Spleen (tissue), 11 donors: ENCODE measurements at regions not wholly inside any gene's neighbourhood (a gene's known extent, or its start where the extent isn't known, plus 50 kb on each side); places are given as distances from the start of the nearest gene placed in this dataset.

Experiments
- DNase-seq: peaks from one replicate; pipeline ENCODE4 v3.0.0-alpha.2; 2020
- H3K27ac ChIP-seq, 8 donors: fragments of 200-600 bp; sonication (generic) in 7 of 8; 1 replicate in 4 of 8; 2 replicates in 4 of 8; pipeline versions ENCODE4 v1.5.0 to v1.8.0; 2016 to 2021; ENCODE audit warnings: inconsistent platforms in 4 of 8, mild to moderate bottlenecking in 4 of 8, moderate library complexity in 1 of 8
- H3K27me3 ChIP-seq, 7 donors: fragments of 200-600 bp; sonication (generic) in 6 of 7; replicated peaks in 1 of 7; 1 replicate in 4 of 7; 2 replicates in 3 of 7; pipeline versions ENCODE4 v1.5.0 to v1.8.0; 2016 to 2021; ENCODE audit warnings: inconsistent platforms in 3 of 7, mild to moderate bottlenecking in 1 of 7
- H3K36me3 ChIP-seq, 6 donors: fragments of 200-600 bp; sonication (generic) in 5 of 6; 1 replicate in 4 of 6; 2 replicates in 2 of 6; pipeline versions ENCODE4 v1.5.0 to v1.8.0; 2016 to 2021; ENCODE audit warnings: inconsistent platforms in 2 of 6
- H3K4me1 ChIP-seq, 6 donors: fragments of 200-600 bp; sonication (generic) in 5 of 6; 1 replicate in 3 of 6; 2 replicates in 3 of 6; pipeline versions ENCODE4 v1.5.0 to v1.8.0; 2016 to 2021; ENCODE audit warnings: inconsistent platforms in 3 of 6
- H3K4me3 ChIP-seq, 8 donors: fragments of 200-600 bp; sonication (generic) in 7 of 8; 1 replicate in 4 of 8; 2 replicates in 4 of 8; pipeline versions ENCODE4 v1.5.0 to v1.8.0; 2016 to 2021; ENCODE audit warnings: inconsistent platforms in 4 of 8, mild to moderate bottlenecking in 4 of 8, moderate library complexity in 2 of 8
- H3K9me3 ChIP-seq, 8 donors: fragments of 200-600 bp; sonication (generic) in 7 of 8; 1 replicate in 4 of 8; 2 replicates in 4 of 8; pipeline versions ENCODE4 v1.5.0 to v1.8.0; 2016 to 2021; ENCODE audit warnings: inconsistent platforms in 4 of 8
- CTCF ChIP-seq, 11 experiments: fragments of 200-600 bp in 7 of 11; fragments of 450-650 bp in 4 of 11; sonication (generic) in 4 of 11; IDR thresholded peaks in 8 of 11; conservative IDR thresholded peaks in 3 of 11; 1 replicate in 7 of 11; 2 replicates in 4 of 11; pipeline versions ENCODE4 v1.4.0 to v1.8.0; 2016 to 2021; ENCODE audit warnings: antibody characterized with exemption in 11 of 11, inconsistent platforms in 4 of 11, mild to moderate bottlenecking in 1 of 11
- POLR2A ChIP-seq, 3 donors: fragments of 450-650 bp; IDR thresholded peaks; one replicate each; pipeline ENCODE4 v1.5.1; 2017; ENCODE audit warnings: antibody characterized with exemption in 3 of 3, mild to moderate bottlenecking in 1 of 3
- POLR2AphosphoS5 ChIP-seq, 3 donors: sonication (generic); formaldehyde crosslinking; IDR thresholded peaks; one replicate each; pipeline ENCODE4 v1.5.1; 2017; ENCODE audit warnings: antibody characterized with exemption in 3 of 3
- WGBS, 5 donors: extraction: QIAGEN DNeasy Blood & Tissue Kit in 3 of 5; methylation state at CpG; one replicate each; pipeline versions ENCODE4 v1.1.5 to v1.1.7; 2013 to 2018; 5-methylcytosine and 5-hydroxymethylcytosine counted together
- intact Hi-C: fragments of 100-400 bp; cut with DNase I; formaldehyde crosslinking; loops from one replicate; pipeline ENCODE4 v1.15.0; 2023; ENCODE audit warnings: low total_unique reads
- donor health status: healthy with polysubstance abuse.
- donor health status: DM: no; HTN: no; CAD: no; lungs with moderate emphysema.
- donor health status: DM: no; HTN: no; CAD: no.
- donor health status: Bipolar disorder and iron deficiency.
- donor health status: healthy.
- donor health status: DM: no; HTN: no; CAD: no.
- donor health status: DM: yes; HTN: yes; CAD: no.

- H3K27me3 ChIP-seq, result no peaks in the 10 kb centered on the region
- TF ChIP-seq POLR2A (IDR thresholded peaks at IDR 0.05) (no peak), POLR2AphosphoS5 (IDR thresholded peaks at IDR 0.05) (no peak), CTCF (IDR thresholded peaks at IDR 0.05 in 8 of 11, conservative IDR thresholded peaks at IDR 0.05 in 3 of 11) (no peak)
- WGBS, 5 donors, result 65 to 79% (median 71%) methylated on average over 2 of the region's 2 CpGs
- intact Hi-C loops, result no loop called here
- no peaks in the 10 kb centered on the region for H3K9me3 ChIP-seq
- H3K4me1 ChIP-seq, result no peaks in the 10 kb centered on the region
- no peak overlapping the region for H3K4me3 ChIP-seq
- DNase-seq, result no peak
- no peak overlapping the region for H3K27ac ChIP-seq
- no peaks in the 10 kb centered on the region for H3K36me3 ChIP-seq
These were observed 145.1 kb upstream of the DIO2 start for GRCh38 chr14:80356413-80356812.

- no peak overlapping the region for H3K4me3 ChIP-seq
- intact Hi-C loops, result no loop called here
- WGBS, 5 donors, result 62 to 81% (median 67%) methylated on average over 6 of the region's 6 CpGs
- no peaks in the 10 kb centered on the region for H3K9me3 ChIP-seq
- H3K36me3 ChIP-seq, result no peaks in the 10 kb centered on the region
- TF ChIP-seq POLR2A (IDR thresholded peaks at IDR 0.05) (no peak), POLR2AphosphoS5 (IDR thresholded peaks at IDR 0.05) (no peak), CTCF (IDR thresholded peaks at IDR 0.05 in 8 of 11, conservative IDR thresholded peaks at IDR 0.05 in 3 of 11) (no peak)
- H3K27me3 ChIP-seq, result no peaks in the 10 kb centered on the region
- no peaks in the 10 kb centered on the region for H3K4me1 ChIP-seq
- H3K27ac ChIP-seq, result no peak overlapping the region
- DNase-seq, result no peak
These were observed 143.7 kb upstream of the DIO2 start for GRCh38 chr14:80354860-80355581.

GRCh38 chr14:80352471-80352870, 141.2 kb upstream of the DIO2 start:
- Histone ChIP-seq H3K27me3 (no peaks in the 10 kb centered on the region), H3K4me1 (no peaks in the 10 kb centered on the region), H3K36me3 (no peaks in the 10 kb centered on the region), H3K9me3 (no peaks in the 10 kb centered on the region), H3K4me3 (no peak overlapping the region), H3K27ac (no peak overlapping the region)
- no peak for DNase-seq
- TF ChIP-seq CTCF (IDR thresholded peaks at IDR 0.05 in 8 of 11, conservative IDR thresholded peaks at IDR 0.05 in 3 of 11), result no peak
- TF ChIP-seq POLR2A (IDR thresholded peaks at IDR 0.05), result no peak
- no peak for TF ChIP-seq POLR2AphosphoS5 (IDR thresholded peaks at IDR 0.05)
- WGBS, 5 donors, result 84 to 96% (median 86%) methylated on average over 1 of the region's 1 CpG
- intact Hi-C loops, result no loop called here

- H3K36me3 ChIP-seq, result no peaks in the 10 kb centered on the region
- intact Hi-C loops, result no loop called here
- TF ChIP-seq POLR2A (IDR thresholded peaks at IDR 0.05) (no peak), POLR2AphosphoS5 (IDR thresholded peaks at IDR 0.05) (no peak), CTCF (IDR thresholded peaks at IDR 0.05 in 8 of 11, conservative IDR thresholded peaks at IDR 0.05 in 3 of 11) (no peak)
- H3K27me3 ChIP-seq, result no peaks in the 10 kb centered on the region
- no peak overlapping the region for H3K4me3 ChIP-seq
- no peak for DNase-seq
- no peak overlapping the region for H3K27ac ChIP-seq
- no peaks in the 10 kb centered on the region for H3K4me1 ChIP-seq
- 73 to 91% (median 82%) methylated on average over 6 of the region's 6 CpGs for WGBS, 5 donors
- H3K9me3 ChIP-seq, result no peaks in the 10 kb centered on the region
These were observed 139.4 kb upstream of the DIO2 start for GRCh38 chr14:80350707-80351106.
